Cardiac muscle cell (in vitro differentiated cells and primary cell): ENCODE measurements at regions not wholly inside any gene's neighbourhood (a gene's known extent, or its start where the extent isn't known, plus 50 kb on each side); places are given as distances from the start of the nearest gene placed in this dataset.
A peak's percentile ranks its signal among the peaks of the same experiment; 100 is the strongest.

Experiments
- DNase-seq, 2 donors: peaks; one replicate each; pipeline versions ENCODE4 v3.0.0 to v3.0.0-alpha.2; 2010 to 2017; ENCODE audit warnings: low read depth in 1 of 2, low spot score in 1 of 2
- H3K27ac ChIP-seq: fragments of 200-600 bp; sonication (generic); 2 replicates; pipeline ENCODE4 v1.5.1; 2016
- H3K27me3 ChIP-seq: fragments of 200-600 bp; sonication (generic); 2 replicates; pipeline ENCODE4 v1.6.0; 2016; ENCODE audit warnings: control low read depth
- H3K36me3 ChIP-seq: fragments of 200-600 bp; sonication (generic); 2 replicates; pipeline ENCODE4 v1.5.1; 2016; ENCODE audit warnings: control low read depth
- H3K4me1 ChIP-seq: fragments of 200-600 bp; sonication (generic); 2 replicates; pipeline ENCODE4 v1.8.1; 2017; ENCODE audit warnings: low read depth, mild to moderate bottlenecking, mixed run types
- H3K4me3 ChIP-seq: fragments of 200-600 bp; sonication (generic); 2 replicates; pipeline ENCODE4 v1.5.1; 2016; ENCODE audit warnings: mild to moderate bottlenecking
- H3K9me3 ChIP-seq: fragments of 200-600 bp; sonication (generic); 2 replicates; pipeline ENCODE4 v1.5.1; 2017; ENCODE audit warnings: low read depth, mild to moderate bottlenecking, control low read depth
- CTCF ChIP-seq: IDR thresholded peaks from 2 replicates; pipeline ENCODE4 v1.5.1; 2012; ENCODE audit warnings: low read depth, mild to moderate bottlenecking, low read length

- no peak for TF ChIP-seq CTCF
- DNase-seq = no peak
- H3K36me3 ChIP-seq = no peaks in the 10 kb centered on the region
- no peak overlapping the region for H3K4me3 ChIP-seq
- no peak overlapping the region for H3K27ac ChIP-seq
- H3K9me3 ChIP-seq = no peaks in the 10 kb centered on the region
- no peaks in the 10 kb centered on the region for H3K27me3 ChIP-seq
- no peaks in the 10 kb centered on the region for H3K4me1 ChIP-seq
Measured at GRCh38 chr5:175141421-175141820, 302.6 kb downstream of the DRD1 start.

- Histone ChIP-seq H3K4me1 (peaks cover 5% of the 10 kb centered on the region), H3K9me3 (no peaks in the 10 kb centered on the region), H3K4me3 (no peak overlapping the region), H3K27me3 (no peaks in the 10 kb centered on the region), H3K27ac (no peak overlapping the region), H3K36me3 (no peaks in the 10 kb centered on the region)
- peak in 1 of 2 donors; percentile 10 for DNase-seq
- no peak for TF ChIP-seq CTCF
Measured at GRCh38 chr5:175133185-175133584, 310.8 kb downstream of the DRD1 start.

DNA sequence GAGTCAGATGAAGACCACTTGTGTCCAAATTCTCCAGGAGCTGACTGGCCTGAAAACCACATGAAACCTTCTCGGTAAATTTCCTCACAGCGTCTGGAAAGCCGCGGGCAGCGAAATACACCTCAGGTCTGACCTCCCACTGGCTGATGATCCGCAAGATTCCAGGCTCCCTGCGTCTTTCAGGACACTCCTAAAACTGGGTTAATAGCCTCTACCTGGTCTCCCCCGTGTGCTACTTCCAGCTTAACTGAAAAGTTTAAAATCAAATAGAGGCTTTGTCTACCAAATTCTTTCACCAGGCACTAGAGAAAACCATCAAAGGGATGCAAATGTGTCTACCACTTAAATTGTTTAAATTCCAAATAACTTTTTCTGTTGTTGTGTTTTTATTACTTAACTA is 312.6 kb downstream of the DRD1 start:
- Histone ChIP-seq H3K4me3 (no peak overlapping the region), H3K4me1 (peaks cover 9% of the 10 kb centered on the region), H3K9me3 (no peaks in the 10 kb centered on the region), H3K36me3 (no peaks in the 10 kb centered on the region), H3K27ac (no peak overlapping the region), H3K27me3 (no peaks in the 10 kb centered on the region)
- no peak for TF ChIP-seq CTCF
- DNase-seq = no peak

GRCh38 chr5:175129619-175130018 is 314.4 kb downstream of the DRD1 start:
- Histone ChIP-seq H3K4me1 (peaks cover 9% of the 10 kb centered on the region), H3K27me3 (no peaks in the 10 kb centered on the region), H3K27ac (no peak overlapping the region), H3K36me3 (no peaks in the 10 kb centered on the region), H3K4me3 (no peak overlapping the region), H3K9me3 (no peaks in the 10 kb centered on the region)
- no peak for DNase-seq
- no peak for TF ChIP-seq CTCF

DNA sequence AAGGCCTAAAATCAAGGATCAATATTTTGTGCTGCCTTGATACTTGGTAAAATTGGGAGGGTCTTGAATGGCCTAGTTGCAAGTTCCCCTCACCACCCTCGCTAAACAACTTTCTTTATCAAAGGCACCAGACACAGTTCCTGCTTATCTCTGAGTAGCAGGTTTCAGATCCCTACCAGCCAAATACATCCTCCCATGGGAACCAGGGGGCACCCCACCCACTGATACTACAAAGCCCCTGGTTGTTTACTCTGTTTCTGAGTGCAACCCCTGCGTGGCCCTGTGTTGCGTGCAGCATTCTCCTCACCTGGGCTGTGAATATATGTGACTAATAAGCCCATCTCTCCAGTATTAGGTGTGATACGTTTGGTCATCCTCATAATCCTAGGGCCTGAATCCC is 314.9 kb downstream of the DRD1 start:
- no peak for TF ChIP-seq CTCF
- Histone ChIP-seq H3K36me3 (no peaks in the 10 kb centered on the region), H3K27me3 (no peaks in the 10 kb centered on the region), H3K9me3 (no peaks in the 10 kb centered on the region), H3K27ac (no peak overlapping the region), H3K4me3 (no peak overlapping the region), H3K4me1 (peaks cover 9% of the 10 kb centered on the region)
- no peak for DNase-seq

- H3K4me3 ChIP-seq = no peak overlapping the region
- no peak for DNase-seq
- no peak for TF ChIP-seq CTCF
- H3K27ac ChIP-seq = no peak overlapping the region
- H3K36me3 ChIP-seq = no peaks in the 10 kb centered on the region
- H3K27me3 ChIP-seq = no peaks in the 10 kb centered on the region
- H3K4me1 ChIP-seq = peaks cover 9% of the 10 kb centered on the region
- no peaks in the 10 kb centered on the region for H3K9me3 ChIP-seq
Measured at GRCh38 chr5:175124821-175125220, 319.2 kb downstream of the DRD1 start.
